Mammary epithelial cell (primary cell): ENCODE measurements at regions not wholly inside any gene's neighbourhood (a gene's known extent, or its start where the extent isn't known, plus 50 kb on each side); places are given as distances from the start of the nearest gene placed in this dataset.

ENCODE experiments used
- EZH2 ChIP-seq: IDR thresholded peaks from 2 replicates; pipeline ENCODE4 v1.6.1; 2012; ENCODE audit warnings: low read length, inconsistent platforms, borderline replicate concordance
- TF ChIP-seq, protein P1 (sequence below), 2 donors: IDR thresholded peaks in 1 of 2; conservative IDR thresholded peaks in 1 of 2; 2 replicates each; pipeline ENCODE4 v1.5.1; 2011 to 2012; ENCODE audit warnings: inconsistent platforms in 2 of 2, low read length in 2 of 2, mild to moderate bottlenecking in 2 of 2, control low read depth in 1 of 2, low read depth in 1 of 2; ENCODE audit not compliant: insufficient read depth in 1 of 2; ENCODE audit errors: extremely low read depth in 1 of 2

DNA sequence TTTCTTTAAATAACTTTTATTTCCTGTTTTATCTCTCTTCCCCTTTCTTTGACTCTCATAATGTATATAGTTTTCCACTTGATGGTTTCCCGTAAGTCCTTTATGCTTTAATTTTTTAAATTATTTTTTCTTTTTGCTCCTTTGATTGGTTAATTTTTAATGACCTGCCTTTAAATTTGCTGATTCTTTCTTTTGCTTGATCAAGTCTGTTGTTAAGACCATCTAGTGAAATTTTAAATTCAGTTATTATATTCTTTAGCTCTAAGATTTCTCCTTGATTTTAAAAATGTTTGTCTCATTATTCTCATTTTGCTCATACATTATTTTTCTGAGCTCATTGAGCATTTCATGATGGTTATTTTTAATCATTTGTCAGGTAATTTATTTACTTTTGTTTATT lies 718.6 kb downstream of the METTL15 start:
- no peak for TF ChIP-seq EZH2
- TF ChIP-seq, protein P1, sequence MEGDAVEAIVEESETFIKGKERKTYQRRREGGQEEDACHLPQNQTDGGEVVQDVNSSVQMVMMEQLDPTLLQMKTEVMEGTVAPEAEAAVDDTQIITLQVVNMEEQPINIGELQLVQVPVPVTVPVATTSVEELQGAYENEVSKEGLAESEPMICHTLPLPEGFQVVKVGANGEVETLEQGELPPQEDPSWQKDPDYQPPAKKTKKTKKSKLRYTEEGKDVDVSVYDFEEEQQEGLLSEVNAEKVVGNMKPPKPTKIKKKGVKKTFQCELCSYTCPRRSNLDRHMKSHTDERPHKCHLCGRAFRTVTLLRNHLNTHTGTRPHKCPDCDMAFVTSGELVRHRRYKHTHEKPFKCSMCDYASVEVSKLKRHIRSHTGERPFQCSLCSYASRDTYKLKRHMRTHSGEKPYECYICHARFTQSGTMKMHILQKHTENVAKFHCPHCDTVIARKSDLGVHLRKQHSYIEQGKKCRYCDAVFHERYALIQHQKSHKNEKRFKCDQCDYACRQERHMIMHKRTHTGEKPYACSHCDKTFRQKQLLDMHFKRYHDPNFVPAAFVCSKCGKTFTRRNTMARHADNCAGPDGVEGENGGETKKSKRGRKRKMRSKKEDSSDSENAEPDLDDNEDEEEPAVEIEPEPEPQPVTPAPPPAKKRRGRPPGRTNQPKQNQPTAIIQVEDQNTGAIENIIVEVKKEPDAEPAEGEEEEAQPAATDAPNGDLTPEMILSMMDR (conservative IDR thresholded peaks at IDR 0.05 in 1 of 2, IDR thresholded peaks at IDR 0.05 in 1 of 2; ENCODE audit: extremely low read depth in 1 of 2, insufficient read depth in 1 of 2, low read depth in 1 of 2, low read length in 2 of 2) = no peak
